ENCODE measurements at regions not wholly inside any gene's neighbourhood (a gene's known extent, or its start where the extent isn't known, plus 50 kb on each side); places are given as distances from the start of the nearest gene placed in this dataset.

DNA sequence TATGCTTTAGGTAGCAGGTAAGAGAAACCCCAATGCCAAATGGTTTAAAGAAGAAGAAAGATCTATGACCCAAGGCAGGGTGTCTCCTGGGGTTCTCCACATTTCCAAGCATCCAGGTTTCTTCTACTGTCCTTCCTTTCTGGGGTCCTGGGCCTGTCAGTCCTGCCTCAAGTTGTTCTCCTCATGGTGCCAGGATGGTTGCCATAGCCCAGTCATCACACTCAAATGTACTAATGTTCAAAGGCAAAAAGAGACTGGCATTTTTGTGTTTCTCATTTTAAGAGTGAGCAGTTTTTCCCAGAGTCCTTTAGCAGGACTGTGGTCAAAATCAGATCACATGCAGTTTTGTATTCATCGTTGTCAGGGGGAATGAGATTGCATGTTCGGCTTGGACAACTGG, 59.9 kb upstream of the BOD1 start:
- H3K4me1 ChIP-seq (ENCODE audit: control insufficient read depth, insufficient read depth, low read length): no peaks in the 10 kb centered on the region
- H3K9me3 ChIP-seq (ENCODE audit: control insufficient read depth, insufficient read depth, low read depth, low read length): no peaks in the 10 kb centered on the region
- H3K27ac ChIP-seq (ENCODE audit: extremely low read depth, low read depth, low read length): no peak overlapping the region
- ChIA-PET CTCF (no interaction called here), POLR2A (no interaction called here)
- H3K36me3 ChIP-seq (ENCODE audit: control insufficient read depth in 2 of 2, insufficient read depth in 1 of 2, low read length in 2 of 2): no peaks in the 10 kb centered on the region
- TF ChIP-seq ZNF155 (tag by site-specific recombination; IDR thresholded peaks at IDR 0.05): no peak
- TF ChIP-seq ZNF350 (tag by site-specific recombination; IDR thresholded peaks at IDR 0.05): no peak
- TF ChIP-seq ZNF585B (tag by site-specific recombination; IDR thresholded peaks at IDR 0.05): no peak
- TF ChIP-seq, protein P1, sequence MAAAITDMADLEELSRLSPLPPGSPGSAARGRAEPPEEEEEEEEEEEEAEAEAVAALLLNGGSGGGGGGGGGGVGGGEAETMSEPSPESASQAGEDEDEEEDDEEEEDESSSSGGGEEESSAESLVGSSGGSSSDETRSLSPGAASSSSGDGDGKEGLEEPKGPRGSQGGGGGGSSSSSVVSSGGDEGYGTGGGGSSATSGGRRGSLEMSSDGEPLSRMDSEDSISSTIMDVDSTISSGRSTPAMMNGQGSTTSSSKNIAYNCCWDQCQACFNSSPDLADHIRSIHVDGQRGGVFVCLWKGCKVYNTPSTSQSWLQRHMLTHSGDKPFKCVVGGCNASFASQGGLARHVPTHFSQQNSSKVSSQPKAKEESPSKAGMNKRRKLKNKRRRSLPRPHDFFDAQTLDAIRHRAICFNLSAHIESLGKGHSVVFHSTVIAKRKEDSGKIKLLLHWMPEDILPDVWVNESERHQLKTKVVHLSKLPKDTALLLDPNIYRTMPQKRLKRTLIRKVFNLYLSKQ (tag by site-specific recombination; IDR thresholded peaks at IDR 0.05; ENCODE audit: borderline replicate concordance): no peak
- TF ChIP-seq FEZF1 (tag by site-specific recombination; IDR thresholded peaks at IDR 0.05): no peak
- TF ChIP-seq, protein P2, sequence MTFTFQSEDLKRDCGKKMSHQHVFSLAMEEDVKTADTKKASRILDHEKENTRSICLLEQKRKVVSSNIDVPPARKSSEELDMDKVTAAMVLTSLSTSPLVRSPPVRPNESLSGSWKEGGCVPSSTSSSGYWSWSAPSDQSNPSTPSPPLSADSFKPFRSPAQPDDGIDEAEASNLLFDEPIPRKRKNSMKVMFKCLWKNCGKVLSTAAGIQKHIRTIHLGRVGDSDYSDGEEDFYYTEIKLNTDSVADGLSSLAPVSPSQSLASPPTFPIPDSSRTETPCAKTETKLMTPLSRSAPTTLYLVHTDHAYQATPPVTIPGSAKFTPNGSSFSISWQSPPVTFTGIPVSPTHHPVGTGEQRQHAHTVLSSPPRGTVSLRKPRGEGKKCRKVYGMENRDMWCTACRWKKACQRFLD (tag by site-specific recombination; IDR thresholded peaks at IDR 0.05): no peak
- TF ChIP-seq SETDB1 (IDR thresholded peaks at IDR 0.05; ENCODE audit: insufficient read length, low read length): no peak
- no peak for TF ChIP-seq ZXDB (tag by site-specific recombination; IDR thresholded peaks at IDR 0.05)
- H3K4me3 ChIP-seq (ENCODE audit: low read depth, low read length): no peak overlapping the region

DNA sequence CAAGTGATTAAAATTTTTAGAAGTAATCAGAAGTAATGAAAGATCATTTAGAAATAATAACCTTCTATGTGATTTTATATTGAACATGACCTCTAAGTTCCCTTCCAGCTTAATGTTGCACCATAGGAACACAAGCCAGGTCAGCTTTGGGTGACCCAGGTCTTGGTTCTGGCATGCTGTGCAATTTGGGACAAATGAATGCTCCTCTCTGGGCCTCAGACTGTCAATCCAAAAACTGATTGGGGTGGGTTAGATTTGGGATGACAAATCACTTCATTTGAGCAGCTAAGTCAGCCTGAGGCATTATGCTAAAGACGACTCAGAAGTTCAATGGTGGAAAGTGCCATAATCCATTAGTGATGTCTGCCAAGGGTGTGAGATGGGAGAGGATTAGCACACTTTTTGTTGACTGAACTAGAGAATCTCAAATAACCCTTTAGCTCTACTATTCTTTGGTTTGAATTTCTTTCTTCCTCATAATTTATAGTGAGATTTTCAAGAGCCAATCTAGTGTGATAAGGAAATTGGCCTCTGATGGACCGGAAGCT, 60.7 kb upstream of the BOD1 start:
- no peak for TF ChIP-seq ZNF530 (tag by site-specific recombination; IDR thresholded peaks at IDR 0.05; ENCODE audit: low read depth)
- TF ChIP-seq ZNF211 (tag by site-specific recombination; IDR thresholded peaks at IDR 0.05; ENCODE audit: low read depth): no peak
- no peak for TF ChIP-seq GLIS1 (tag by site-specific recombination; IDR thresholded peaks at IDR 0.05)
- H3K4me3 ChIP-seq (ENCODE audit: low read depth, low read length): no peak overlapping the region
- H3K9me3 ChIP-seq (ENCODE audit: control insufficient read depth, insufficient read depth, low read depth, low read length): no peaks in the 10 kb centered on the region
- no peaks in the 10 kb centered on the region for H3K36me3 ChIP-seq (ENCODE audit: control insufficient read depth in 2 of 2, insufficient read depth in 1 of 2, low read length in 2 of 2)
- CTCF ChIA-PET: no interaction called here
- H3K4me1 ChIP-seq (ENCODE audit: control insufficient read depth, insufficient read depth, low read length): no peaks in the 10 kb centered on the region
- no peak overlapping the region for H3K27ac ChIP-seq (ENCODE audit: extremely low read depth, low read depth, low read length)
- POLR2A ChIA-PET: no interaction called here

DNA sequence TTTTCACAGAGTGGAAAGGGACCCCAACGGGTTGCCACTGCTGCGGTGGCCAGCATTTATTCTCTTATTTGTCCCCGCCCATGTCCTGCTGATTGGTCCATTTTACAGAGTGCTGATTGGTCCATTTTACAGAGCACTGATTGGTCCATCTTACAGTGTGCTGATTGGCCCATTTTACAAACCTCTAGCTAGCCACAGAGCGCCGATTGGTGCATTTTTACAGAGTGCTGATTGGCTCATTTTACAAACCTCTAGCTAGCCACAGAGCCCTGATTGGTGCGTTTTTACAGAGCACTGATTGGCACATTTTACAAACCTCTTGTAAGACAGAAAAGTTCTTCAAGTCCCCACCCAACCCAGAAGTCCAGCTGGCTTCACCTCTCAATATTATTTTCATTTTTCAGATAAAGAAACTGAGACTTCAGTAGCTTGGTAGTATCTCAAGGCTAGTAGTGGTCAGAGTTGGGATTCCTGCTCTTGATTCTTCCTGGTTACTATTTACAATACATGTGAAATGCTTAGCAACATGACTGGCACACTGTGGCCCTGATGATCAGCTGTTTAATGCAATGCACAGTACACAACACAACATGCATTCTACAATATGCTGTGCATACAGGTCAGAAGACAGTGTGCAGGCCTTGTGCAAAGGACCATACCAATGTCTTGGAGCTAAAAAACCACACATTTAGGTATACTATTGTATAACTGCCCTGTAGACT, 63.6 kb upstream of the BOD1 start:
- TF ChIP-seq GLIS2 (tag by site-specific recombination; IDR thresholded peaks at IDR 0.05): no peak
- TF ChIP-seq, protein P3, sequence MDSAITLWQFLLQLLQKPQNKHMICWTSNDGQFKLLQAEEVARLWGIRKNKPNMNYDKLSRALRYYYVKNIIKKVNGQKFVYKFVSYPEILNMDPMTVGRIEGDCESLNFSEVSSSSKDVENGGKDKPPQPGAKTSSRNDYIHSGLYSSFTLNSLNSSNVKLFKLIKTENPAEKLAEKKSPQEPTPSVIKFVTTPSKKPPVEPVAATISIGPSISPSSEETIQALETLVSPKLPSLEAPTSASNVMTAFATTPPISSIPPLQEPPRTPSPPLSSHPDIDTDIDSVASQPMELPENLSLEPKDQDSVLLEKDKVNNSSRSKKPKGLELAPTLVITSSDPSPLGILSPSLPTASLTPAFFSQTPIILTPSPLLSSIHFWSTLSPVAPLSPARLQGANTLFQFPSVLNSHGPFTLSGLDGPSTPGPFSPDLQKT (IDR thresholded peaks at IDR 0.05; ENCODE audit: borderline replicate concordance, low read depth, low read length): no peak
- no peak for TF ChIP-seq GLI4 (tag by site-specific recombination; IDR thresholded peaks at IDR 0.05)
- no peak for TF ChIP-seq ZNF248 (tag by site-specific recombination; IDR thresholded peaks at IDR 0.05)
- no peak for TF ChIP-seq TRIM28 (IDR thresholded peaks at IDR 0.05; ENCODE audit: borderline replicate concordance, low read length)
- no peak for TF ChIP-seq ZBTB48 (tag by site-specific recombination; IDR thresholded peaks at IDR 0.05)
- no peak for TF ChIP-seq GLIS1 (tag by site-specific recombination; IDR thresholded peaks at IDR 0.05)
- TF ChIP-seq, protein P4, sequence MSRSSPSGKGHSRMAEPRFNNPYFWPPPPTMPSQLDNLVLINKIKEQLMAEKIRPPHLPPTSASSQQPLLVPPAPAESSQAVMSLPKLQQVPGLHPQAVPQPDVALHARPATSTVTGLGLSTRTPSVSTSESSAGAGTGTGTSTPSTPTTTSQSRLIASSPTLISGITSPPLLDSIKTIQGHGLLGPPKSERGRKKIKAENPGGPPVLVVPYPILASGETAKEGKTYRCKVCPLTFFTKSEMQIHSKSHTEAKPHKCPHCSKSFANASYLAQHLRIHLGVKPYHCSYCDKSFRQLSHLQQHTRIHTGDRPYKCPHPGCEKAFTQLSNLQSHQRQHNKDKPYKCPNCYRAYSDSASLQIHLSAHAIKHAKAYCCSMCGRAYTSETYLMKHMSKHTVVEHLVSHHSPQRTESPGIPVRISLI (tag by site-specific recombination; IDR thresholded peaks at IDR 0.05): no peak
- TF ChIP-seq ZNF404 (tag by site-specific recombination; IDR thresholded peaks at IDR 0.05): no peak
- TF ChIP-seq ZNF624 (tag by site-specific recombination; IDR thresholded peaks at IDR 0.05): no peak
- CTCF ChIA-PET: interaction anchor here (1.1 kb wide), 1 partner anchor 50 kb away, joined by 3 read pairs; no protein-coding TSS in a partner anchor
- Histone ChIP-seq H3K27ac (ENCODE audit: extremely low read depth, low read depth, low read length) (no peak overlapping the region), H3K9me3 (ENCODE audit: control insufficient read depth, insufficient read depth, low read depth, low read length) (no peaks in the 10 kb centered on the region), H3K4me1 (ENCODE audit: control insufficient read depth, insufficient read depth, low read length) (no peaks in the 10 kb centered on the region), H3K36me3 (ENCODE audit: control insufficient read depth in 2 of 2, insufficient read depth in 1 of 2, low read length in 2 of 2) (no peaks in the 10 kb centered on the region), H3K4me3 (ENCODE audit: low read depth, low read length) (no peak overlapping the region)
- POLR2A ChIA-PET: no interaction called here

All from HEK293 (cell line).